Aorta (tissue), 5 donors: ENCODE measurements at regions not wholly inside any gene's neighbourhood (a gene's known extent, or its start where the extent isn't known, plus 50 kb on each side); places are given as distances from the start of the nearest gene placed in this dataset.
"Not testable (repeated sequence)": the region's sequence is repeated elsewhere in the genome, so short reads cannot be mapped to it uniquely, and the experiment has no call there.

Source experiments
- ATAC-seq: fragments of 200-7000 bp; cut with Tn5 transposase; one replicate; pipeline ENCODE4 v1.9.1; 2022; ENCODE audit warnings: moderate library complexity; ENCODE audit not compliant: low FRiP score
- DNase-seq, 2 donors: peaks; one replicate each; pipeline ENCODE4 v3.0.0-alpha.2; 2020
- H3K27ac ChIP-seq, 2 donors: one replicate each; pipeline ENCODE4 v1.5.1; 2013; ENCODE audit warnings: low read length in 2 of 2, mild to moderate bottlenecking in 2 of 2, moderate library complexity in 2 of 2, control low read depth in 1 of 2, inconsistent platforms in 1 of 2, low read depth in 1 of 2
- H3K27me3 ChIP-seq, 2 donors: one replicate each; pipeline ENCODE4 v1.6.1; 2013; ENCODE audit warnings: control low read depth in 1 of 2, low read length in 1 of 2, mild to moderate bottlenecking in 1 of 2, moderate library complexity in 1 of 2; ENCODE audit not compliant: insufficient read depth in 2 of 2, control insufficient read depth in 1 of 2
- H3K36me3 ChIP-seq, 2 donors: one replicate each; pipeline ENCODE4 v1.6.1; 2013; ENCODE audit warnings: control low read depth in 1 of 2, low read length in 1 of 2, mild to moderate bottlenecking in 1 of 2; ENCODE audit not compliant: insufficient read depth in 2 of 2, control insufficient read depth in 1 of 2
- H3K4me1 ChIP-seq, 2 donors: one replicate each; pipeline ENCODE4 v1.6.1; 2013; ENCODE audit warnings: low read length in 2 of 2, control low read depth in 1 of 2, mild to moderate bottlenecking in 1 of 2, moderate library complexity in 1 of 2; ENCODE audit not compliant: insufficient read depth in 2 of 2, control insufficient read depth in 1 of 2
- H3K4me3 ChIP-seq, 2 donors: one replicate each; pipeline ENCODE4 v1.5.1; 2013; ENCODE audit warnings: low read length in 2 of 2, control low read depth in 1 of 2, mild to moderate bottlenecking in 1 of 2
- H3K9me3 ChIP-seq: one replicate; pipeline ENCODE4 v1.6.1; 2013; ENCODE audit warnings: mild to moderate bottlenecking, low read length; ENCODE audit not compliant: control insufficient read depth
- WGBS, 2 donors: extraction: QIAGEN DNeasy Blood & Tissue Kit; methylation state at CpG; one replicate each; pipeline ENCODE4 v1.1.7; 2013; 5-methylcytosine and 5-hydroxymethylcytosine counted together
- intact Hi-C, 2 donors: fragments of 100-400 bp; cut with DNase I; formaldehyde crosslinking; loops; one replicate each; pipeline versions ENCODE4 v1.14.2 to v1.15.0; 2022
- donor health status: healthy with polysubstance abuse.
- donor health status: Bipolar disorder and iron deficiency.
- donor health status: DM: no; HTN: no; CAD: no.
- donor health status: DM: no; HTN: no; CAD: no.
- donor health status: DM: yes; HTN: yes; CAD: no.

GRCh38 chr4:100876546-100876945, 358.7 kb upstream of the EMCN start:
- Histone ChIP-seq H3K4me3 (no peak overlapping the region), H3K36me3 (no peaks in the 10 kb centered on the region), H3K9me3 (no peaks in the 10 kb centered on the region), H3K4me1 (no peaks in the 10 kb centered on the region), H3K27me3 (no peaks in the 10 kb centered on the region), H3K27ac (no peak overlapping the region)
- intact Hi-C loops = no loop called here
- DNase-seq (no peak), ATAC-seq (no peak)

GRCh38 chr4:100875296-100876068, 357.7 kb upstream of the EMCN start:
- Histone ChIP-seq H3K4me1 (no peaks in the 10 kb centered on the region), H3K36me3 (no peaks in the 10 kb centered on the region), H3K27ac (no peak overlapping the region), H3K9me3 (no peaks in the 10 kb centered on the region), H3K4me3 (no peak overlapping the region), H3K27me3 (no peaks in the 10 kb centered on the region)
- ATAC-seq (no peak), DNase-seq (no peak)
- WGBS, 2 donors = 81 to 87% methylated on average over 4 of the region's 4 CpGs
- intact Hi-C loops = no loop called here

- no peaks in the 10 kb centered on the region for H3K4me1 ChIP-seq
- DNase-seq = no peak
- WGBS, 2 donors = 84 to 91% methylated on average over 3 of the region's 3 CpGs
- H3K4me3 ChIP-seq = no peak overlapping the region
- intact Hi-C loops = no loop called here
- no peaks in the 10 kb centered on the region for H3K27me3 ChIP-seq
- no peak overlapping the region for H3K27ac ChIP-seq
- H3K9me3 ChIP-seq = no peaks in the 10 kb centered on the region
- no peak for ATAC-seq
- H3K36me3 ChIP-seq = no peaks in the 10 kb centered on the region
Measured at GRCh38 chr4:100872811-100873210, 355.0 kb upstream of the EMCN start.

- H3K9me3 ChIP-seq = no peaks in the 10 kb centered on the region
- DNase-seq = no peak
- no peaks in the 10 kb centered on the region for H3K36me3 ChIP-seq
- intact Hi-C loops = no loop called here
- H3K27me3 ChIP-seq = no peaks in the 10 kb centered on the region
- WGBS, 2 donors = 93 to 97% methylated on average over 8 of the region's 8 CpGs
- no peak overlapping the region for H3K4me3 ChIP-seq
- no peaks in the 10 kb centered on the region for H3K4me1 ChIP-seq
- no peak overlapping the region for H3K27ac ChIP-seq
- ATAC-seq = no peak
Measured at GRCh38 chr4:100870940-100871772, 353.3 kb upstream of the EMCN start.

- no peaks in the 10 kb centered on the region for H3K27me3 ChIP-seq
- intact Hi-C loops = no loop called here
- no peaks in the 10 kb centered on the region for H3K9me3 ChIP-seq
- H3K4me3 ChIP-seq = no peak overlapping the region
- no peaks in the 10 kb centered on the region for H3K36me3 ChIP-seq
- ATAC-seq (no peak), DNase-seq (no peak)
- WGBS, 2 donors = 92 to 93% methylated on average over 1 of the region's 1 CpG
- no peak overlapping the region for H3K27ac ChIP-seq
- H3K4me1 ChIP-seq = no peaks in the 10 kb centered on the region
Measured at GRCh38 chr4:100869276-100869675, 351.5 kb upstream of the EMCN start.

- H3K4me3 ChIP-seq, H3K27ac ChIP-seq, ATAC-seq, H3K9me3 ChIP-seq, intact Hi-C loops, H3K4me1 ChIP-seq, DNase-seq, H3K27me3 ChIP-seq, H3K36me3 ChIP-seq: not testable (repeated sequence)
- WGBS, 2 donors = 70 to 71% methylated on average over 4 of the region's 4 CpGs
Measured at GRCh38 chr4:100868281-100868680, 350.5 kb upstream of the EMCN start.

- Histone ChIP-seq H3K27me3 (no peaks in the 10 kb centered on the region), H3K36me3 (no peaks in the 10 kb centered on the region), H3K4me3 (no peak overlapping the region), H3K9me3 (no peaks in the 10 kb centered on the region), H3K4me1 (peaks cover 0 to 1% of the 10 kb centered on the region in 2 donors), H3K27ac (no peak overlapping the region)
- WGBS, 2 donors = 91 to 92% methylated on average over 1 of the region's 1 CpG
- intact Hi-C loops = no loop called here
- DNase-seq (no peak), ATAC-seq (no peak)
Measured at GRCh38 chr4:100852326-100852725, 334.5 kb upstream of the EMCN start.

GRCh38 chr4:100849319-100849718, 331.5 kb upstream of the EMCN start:
- no peak overlapping the region for H3K27ac ChIP-seq
- H3K4me3 ChIP-seq = no peak overlapping the region
- DNase-seq (no peak), ATAC-seq (no peak)
- WGBS, 2 donors = 36 to 42% methylated on average over 3 of the region's 3 CpGs
- no peaks in the 10 kb centered on the region for H3K9me3 ChIP-seq
- peaks cover 0 to 1% of the 10 kb centered on the region in 2 donors for H3K4me1 ChIP-seq
- no peaks in the 10 kb centered on the region for H3K27me3 ChIP-seq
- intact Hi-C loops = loop anchor here in 1 of 2 donors (2.0 kb wide), 1 partner anchor 29 kb away; no protein-coding TSS in a partner anchor
- no peaks in the 10 kb centered on the region for H3K36me3 ChIP-seq

- DNase-seq = no peak
- intact Hi-C loops = loop anchor here in 1 of 2 donors (2.0 kb wide), 1 partner anchor 30 kb away; no protein-coding TSS in a partner anchor
- no peaks in the 10 kb centered on the region for H3K27me3 ChIP-seq
- no peak overlapping the region for H3K27ac ChIP-seq
- H3K4me1 ChIP-seq = peaks cover 0 to 1% of the 10 kb centered on the region in 2 donors
- H3K9me3 ChIP-seq = no peaks in the 10 kb centered on the region
- no peaks in the 10 kb centered on the region for H3K36me3 ChIP-seq
- no peak overlapping the region for H3K4me3 ChIP-seq
- no peak for ATAC-seq
- 87 to 92% methylated on average over 2 of the region's 2 CpGs for WGBS, 2 donors
Measured at GRCh38 chr4:100848841-100849240, 331.0 kb upstream of the EMCN start.
